B cell (primary cell): ENCODE measurements at regions not wholly inside any gene's neighbourhood (a gene's known extent, or its start where the extent isn't known, plus 50 kb on each side); places are given as distances from the start of the nearest gene placed in this dataset.

Experiments used
- ATAC-seq: fragments of 200-7000 bp; cut with Tn5 transposase; one replicate; pipeline ENCODE4 v1.10.0; 2021; ENCODE audit warnings: low read depth, mild to moderate bottlenecking, moderate number of reproducible peaks, moderate library complexity
- CTCF ChIA-PET: fragments of 350-600 bp; sonication (Branson Sonifier 250); formaldehyde crosslinking; loops from one replicate; lab custom pipeline; 2021; ENCODE audit warnings: antibody characterized with exemption, inconsistent platforms; lab: Charles Lee
- POLR2A ChIA-PET: fragments of 350-600 bp; sonication (Branson Sonifier 250); formaldehyde crosslinking; loops from one replicate; lab custom pipeline; 2021; ENCODE audit warnings: antibody characterized with exemption; lab: Charles Lee
- DNase-seq: peaks from one replicate; pipeline ENCODE4 v3.0.0; 2013
- H2AFZ ChIP-seq: 2 replicates; pipeline ENCODE4 v1.6.1; 2012; ENCODE audit warnings: mild to moderate bottlenecking, low read depth, low read length; ENCODE audit not compliant: insufficient read depth, poor library complexity, severe bottlenecking
- H3K27ac ChIP-seq, 2 donors: 1 replicate in 1 of 2; 2 replicates in 1 of 2; pipeline ENCODE4 v1.5.1; 2012 to 2013; ENCODE audit warnings: low read length in 2 of 2, mild to moderate bottlenecking in 2 of 2, moderate library complexity in 1 of 2
- H3K27me3 ChIP-seq, 4 experiments: fragments of 200-600 bp in 1 of 4; sonication (generic) in 1 of 4; replicated peaks in 1 of 4; 1 replicate in 2 of 4; 2 replicates in 2 of 4; pipeline versions ENCODE4 v1.6.1 to v1.7.0; 2013 to 2016; ENCODE audit warnings: low read length in 3 of 4, mild to moderate bottlenecking in 2 of 4, mixed read lengths in 1 of 4, moderate library complexity in 1 of 4; ENCODE audit not compliant: insufficient read depth in 4 of 4, control insufficient read depth in 3 of 4; ENCODE audit errors: control extremely low read depth in 1 of 4
- H3K36me3 ChIP-seq, 2 experiments: replicated peaks in 1 of 2; 1 replicate in 1 of 2; 2 replicates in 1 of 2; pipeline versions ENCODE4 v1.6.1 to v1.7.1; 2013; ENCODE audit warnings: low read length in 1 of 2; ENCODE audit not compliant: insufficient read depth in 2 of 2, control insufficient read depth in 1 of 2; ENCODE audit errors: control extremely low read depth in 1 of 2, extremely low read depth in 1 of 2
- H3K4me1 ChIP-seq, 2 donors: fragments of 200-600 bp in 1 of 2; sonication (generic) in 1 of 2; 1 replicate in 1 of 2; 2 replicates in 1 of 2; pipeline versions ENCODE4 v1.5.1 to v1.6.1; 2013 to 2017; ENCODE audit warnings: low read length in 2 of 2; ENCODE audit not compliant: control insufficient read depth in 2 of 2, insufficient read depth in 2 of 2
- H3K4me2 ChIP-seq: replicated peaks from 2 replicates; pipeline ENCODE3; 2012; ENCODE audit warnings: mild to moderate bottlenecking, low read depth, low read length; ENCODE audit not compliant: poor library complexity, severe bottlenecking
- H3K4me3 ChIP-seq, 5 experiments: fragments of 200-600 bp in 1 of 5; sonication (generic) in 1 of 5; 1 replicate in 3 of 5; 2 replicates in 2 of 5; pipeline versions ENCODE4 v1.5.1 to v1.7.0; 2011 to 2016; ENCODE audit warnings: low read length in 4 of 5, mild to moderate bottlenecking in 4 of 5, low read depth in 2 of 5, control low read depth in 1 of 5, moderate library complexity in 1 of 5; ENCODE audit not compliant: insufficient read depth in 1 of 5; ENCODE audit errors: control extremely low read depth in 1 of 5, extremely low read depth in 1 of 5
- H3K79me2 ChIP-seq: fragments of 200-600 bp; sonication (generic); one replicate; pipeline ENCODE4 v1.6.0; 2016; ENCODE audit warnings: low read length; ENCODE audit not compliant: control insufficient read depth, insufficient read depth
- H3K9ac ChIP-seq: fragments of 200-600 bp; sonication (generic); 2 replicates; pipeline ENCODE4 v1.6.1; 2017; ENCODE audit warnings: mild to moderate bottlenecking, low read length, moderate library complexity
- H3K9me3 ChIP-seq, 3 donors: one replicate each; pipeline versions ENCODE4 v1.6.1 to v1.7.1; 2013; ENCODE audit warnings: low read length in 2 of 3; ENCODE audit not compliant: control insufficient read depth in 2 of 3, insufficient read depth in 1 of 3; ENCODE audit errors: control extremely low read depth in 1 of 3
- H4K20me1 ChIP-seq: 2 replicates; pipeline ENCODE4 v1.6.0; 2012; ENCODE audit warnings: mild to moderate bottlenecking, low read length; ENCODE audit not compliant: insufficient read depth, control insufficient read depth, poor library complexity, severe bottlenecking
- H3K27ac Mint-ChIP-seq: one replicate; pipeline ENCODE4 v1.8.0; 2021; ENCODE audit warnings: mixed read lengths
- H3K27me3 Mint-ChIP-seq: one replicate; pipeline ENCODE4 v1.8.0; 2021; ENCODE audit warnings: mixed read lengths
- H3K4me1 Mint-ChIP-seq: one replicate; pipeline ENCODE4 v1.8.0; 2021; ENCODE audit warnings: mixed read lengths
- H3K4me3 Mint-ChIP-seq: one replicate; pipeline ENCODE4 v1.8.0; 2021; ENCODE audit warnings: mixed read lengths
- H3K9me3 Mint-ChIP-seq: one replicate; pipeline ENCODE4 v1.8.0; 2022; ENCODE audit warnings: mixed read lengths; ENCODE audit not compliant: insufficient read depth
- CTCF ChIP-seq: fragments of 200-600 bp; IDR thresholded peaks from one replicate; pipeline ENCODE4 v1.8.0; 2022; ENCODE audit warnings: antibody characterized with exemption, mild to moderate bottlenecking
- EZH2 ChIP-seq: IDR thresholded peaks from 2 replicates; pipeline ENCODE4 v1.6.1; 2012; ENCODE audit warnings: borderline replicate concordance, low read depth, mild to moderate bottlenecking, moderate library complexity, low read length; ENCODE audit not compliant: insufficient read depth, poor library complexity, severe bottlenecking
- WGBS: methylation state at CpG from one replicate; pipeline ENCODE4 v1.1.5; 2013; ENCODE audit warnings: missing lambda C conversion rate; ENCODE audit not compliant: insufficient coverage; 5-methylcytosine and 5-hydroxymethylcytosine counted together
- intact Hi-C: fragments of 100-400 bp; cut with micrococcal nuclease; formaldehyde crosslinking; loops from one replicate; pipeline ENCODE4 v1.10.0; 2022

DNA sequence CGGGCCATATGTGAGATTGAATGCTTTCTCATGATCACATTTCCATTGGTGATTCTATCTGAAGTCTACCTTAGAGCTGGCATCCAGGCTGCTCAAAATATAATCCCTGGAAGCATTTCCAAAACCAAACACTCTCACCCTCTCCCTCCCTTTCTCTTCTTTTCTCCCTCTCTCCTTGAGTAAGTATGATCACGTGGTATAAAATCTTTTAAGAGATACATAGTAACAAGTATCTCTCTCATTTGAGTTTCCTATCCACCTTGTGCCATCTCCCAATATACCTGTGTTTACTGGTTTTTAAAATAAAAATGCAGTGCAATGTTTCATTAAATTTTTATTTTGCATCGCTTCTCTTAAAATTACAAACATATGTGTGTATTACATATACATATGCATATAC, 350.9 kb upstream of the KCNH8 start:
- no peak overlapping the region for H3K4me2 ChIP-seq
- TF ChIP-seq EZH2 (no peak), CTCF (no peak)
- H3K9ac ChIP-seq = no peak overlapping the region
- no peak overlapping the region for H2AFZ ChIP-seq
- no peak overlapping the region for H3K4me3 ChIP-seq
- no peaks in the 10 kb centered on the region for H3K79me2 ChIP-seq
- H3K27ac ChIP-seq = no peak overlapping the region
- no peaks in the 10 kb centered on the region for H3K27me3 ChIP-seq
- ATAC-seq (no peak), DNase-seq (no peak)
- 83% methylated on average over 1 of the region's 3 CpGs for WGBS
- H3K9me3 Mint-ChIP-seq = no peaks in the 10 kb centered on the region
- no peaks in the 10 kb centered on the region for H3K4me1 ChIP-seq
- ChIA-PET POLR2A (no interaction called here), CTCF (no interaction called here)
- H3K27me3 Mint-ChIP-seq = peaks cover 12% of the 10 kb centered on the region
- no peaks in the 10 kb centered on the region for H4K20me1 ChIP-seq
- no peak overlapping the region for H3K27ac Mint-ChIP-seq
- H3K4me1 Mint-ChIP-seq = no peaks in the 10 kb centered on the region
- H3K4me3 Mint-ChIP-seq = no peak overlapping the region
- no peaks in the 10 kb centered on the region for H3K9me3 ChIP-seq
- intact Hi-C loops = no loop called here
- no peaks in the 10 kb centered on the region for H3K36me3 ChIP-seq

DNA sequence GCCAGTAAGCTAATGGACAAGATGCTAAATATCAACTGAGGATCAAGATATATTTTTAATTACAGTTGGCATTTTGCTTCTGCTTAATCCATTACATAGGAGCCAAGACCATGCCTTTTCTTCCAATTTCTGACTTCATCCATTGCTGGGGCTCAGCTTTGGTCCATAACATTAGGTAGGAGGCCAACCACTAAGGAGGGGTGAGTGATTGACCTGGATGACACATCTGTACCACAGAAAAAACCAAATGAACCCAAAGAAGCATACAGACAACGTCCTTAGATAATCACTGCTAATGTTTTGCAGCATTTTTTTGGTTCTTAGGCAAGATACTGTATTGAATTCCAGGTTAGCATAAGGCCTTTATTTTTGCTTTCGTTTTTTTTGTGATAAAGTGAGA, 353.2 kb upstream of the KCNH8 start:
- Histone ChIP-seq H3K4me3 (no peak overlapping the region), H3K27me3 (no peaks in the 10 kb centered on the region), H3K9me3 (no peaks in the 10 kb centered on the region), H3K4me2 (no peak overlapping the region), H3K36me3 (no peaks in the 10 kb centered on the region), H3K79me2 (no peaks in the 10 kb centered on the region), H3K9ac (no peak overlapping the region), H3K4me1 (no peaks in the 10 kb centered on the region), H2AFZ (no peak overlapping the region), H3K27ac (no peak overlapping the region), H4K20me1 (no peaks in the 10 kb centered on the region)
- ChIA-PET CTCF (no interaction called here), POLR2A (no interaction called here)
- H3K27me3 Mint-ChIP-seq = peaks cover 3% of the 10 kb centered on the region
- ATAC-seq (no peak), DNase-seq (no peak)
- no peak for TF ChIP-seq CTCF
- no peak for TF ChIP-seq EZH2
- intact Hi-C loops = no loop called here
- no peak overlapping the region for H3K27ac Mint-ChIP-seq
- no peak overlapping the region for H3K4me3 Mint-ChIP-seq
- no peaks in the 10 kb centered on the region for H3K4me1 Mint-ChIP-seq
- no CpG with 5 or more reads among the region's 2 CpGs for WGBS
- no peaks in the 10 kb centered on the region for H3K9me3 Mint-ChIP-seq
